Thoracic aorta (tissue), 2 donors: ENCODE measurements at regions not wholly inside any gene's neighbourhood (a gene's known extent, or its start where the extent isn't known, plus 50 kb on each side); places are given as distances from the start of the nearest gene placed in this dataset.

Experiments
- ATAC-seq: fragments of 150-250 bp; one replicate; pipeline ENCODE4 v1.8.0; 2017; ENCODE audit warnings: low read depth; ENCODE audit not compliant: insufficient number of reproducible peaks, low FRiP score
- DNase-seq: peaks from one replicate; pipeline ENCODE4 v3.0.0-alpha.2; 2020; ENCODE audit warnings: low spot score
- H3K27ac ChIP-seq, 2 donors: fragments of 200-600 bp; sonication (generic); 1 replicate in 1 of 2; 2 replicates in 1 of 2; pipeline ENCODE4 v1.5.1; 2016; ENCODE audit warnings: mild to moderate bottlenecking in 2 of 2, moderate library complexity in 2 of 2
- H3K27me3 ChIP-seq: fragments of 200-600 bp; sonication (generic); replicated peaks from 2 replicates; pipeline ENCODE4 v1.6.0; 2016; ENCODE audit warnings: mild to moderate bottlenecking; ENCODE audit not compliant: insufficient read depth
- H3K36me3 ChIP-seq: fragments of 200-600 bp; sonication (generic); one replicate; pipeline ENCODE4 v1.5.1; 2016
- H3K4me1 ChIP-seq, 2 donors: fragments of 200-600 bp; sonication (generic); 1 replicate in 1 of 2; 2 replicates in 1 of 2; pipeline versions ENCODE4 v1.5.1 to v1.6.0; 2016; ENCODE audit warnings: low read depth in 2 of 2, mild to moderate bottlenecking in 1 of 2; ENCODE audit not compliant: control insufficient read depth in 1 of 2
- H3K4me3 ChIP-seq: fragments of 200-600 bp; sonication (generic); 2 replicates; pipeline ENCODE4 v1.5.1; 2016; ENCODE audit warnings: mild to moderate bottlenecking
- H3K9me3 ChIP-seq: fragments of 200-600 bp; sonication (generic); 2 replicates; pipeline ENCODE4 v1.5.1; 2016
- CTCF ChIP-seq: fragments of 200-600 bp; sonication (generic); IDR thresholded peaks from one replicate; pipeline ENCODE4 v1.5.1; 2019; ENCODE audit warnings: antibody characterized with exemption

DNA sequence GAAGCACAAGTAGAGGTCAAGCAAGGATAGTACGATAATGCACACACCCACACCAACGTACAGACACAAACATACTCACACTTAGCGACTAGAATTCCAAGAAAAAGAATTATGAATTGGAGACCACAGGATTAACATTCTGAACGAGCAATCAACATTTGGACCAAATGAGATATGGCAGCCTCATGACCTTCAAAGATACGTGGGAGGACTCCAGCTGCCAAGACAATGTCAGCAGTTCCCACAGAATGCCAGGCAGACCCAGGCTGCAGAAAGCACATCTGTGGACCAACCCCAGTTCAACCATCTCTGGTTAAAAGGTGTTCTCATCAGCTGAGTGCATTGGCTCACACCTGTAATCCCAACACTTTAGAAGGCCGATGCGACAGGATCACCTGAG lies 187.6 kb upstream of the GRAMD2B start:
- Histone ChIP-seq H3K36me3 (no peaks in the 10 kb centered on the region), H3K27ac (no peak overlapping the region), H3K4me3 (no peak overlapping the region), H3K27me3 (no peaks in the 10 kb centered on the region), H3K4me1 (no peaks in the 10 kb centered on the region), H3K9me3 (no peaks in the 10 kb centered on the region)
- ATAC-seq (no peak), DNase-seq (no peak)
- TF ChIP-seq CTCF, result no peak

GRCh38 chr5:126236994-126237393 lies 186.2 kb upstream of the GRAMD2B start:
- no peak for TF ChIP-seq CTCF
- no peak for ATAC-seq
- H3K27me3 ChIP-seq, result no peaks in the 10 kb centered on the region
- no peak overlapping the region for H3K27ac ChIP-seq
- no peaks in the 10 kb centered on the region for H3K4me1 ChIP-seq
- no peaks in the 10 kb centered on the region for H3K36me3 ChIP-seq
- H3K4me3 ChIP-seq, result no peak overlapping the region
- H3K9me3 ChIP-seq, result no peaks in the 10 kb centered on the region
- DNase-seq, result no peak

DNA sequence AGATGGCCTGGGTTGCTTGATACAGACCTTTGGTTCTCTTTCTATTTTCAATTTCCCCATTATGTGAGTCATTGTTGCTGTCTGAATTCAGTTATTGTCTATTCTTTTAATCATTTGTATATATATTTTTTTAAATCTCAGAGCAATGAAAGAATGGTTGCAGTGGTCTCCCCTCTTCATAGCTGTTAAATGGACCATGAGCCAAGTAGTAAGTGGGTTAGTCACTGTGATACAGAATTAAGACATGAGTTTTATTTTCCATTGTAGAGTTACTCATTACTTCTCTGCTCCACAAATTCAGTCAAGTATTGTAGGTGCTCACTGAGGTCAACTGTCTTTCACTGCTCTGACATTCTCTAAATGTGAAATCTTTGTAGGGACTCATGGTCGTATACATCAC lies 174.6 kb upstream of the GRAMD2B start:
- Histone ChIP-seq H3K27me3 (no peaks in the 10 kb centered on the region), H3K36me3 (no peaks in the 10 kb centered on the region), H3K4me1 (no peaks in the 10 kb centered on the region), H3K9me3 (no peaks in the 10 kb centered on the region), H3K4me3 (no peak overlapping the region), H3K27ac (no peak overlapping the region)
- no peak for TF ChIP-seq CTCF
- ATAC-seq (no peak), DNase-seq (no peak)

- no peak overlapping the region for H3K27ac ChIP-seq
- TF ChIP-seq CTCF, result no peak
- no peaks in the 10 kb centered on the region for H3K36me3 ChIP-seq
- ATAC-seq (no peak), DNase-seq (no peak)
- no peaks in the 10 kb centered on the region for H3K27me3 ChIP-seq
- H3K9me3 ChIP-seq, result no peaks in the 10 kb centered on the region
- H3K4me3 ChIP-seq, result no peak overlapping the region
- H3K4me1 ChIP-seq, result no peaks in the 10 kb centered on the region
Measured at GRCh38 chr5:126251024-126251423, 172.2 kb upstream of the GRAMD2B start.

DNA sequence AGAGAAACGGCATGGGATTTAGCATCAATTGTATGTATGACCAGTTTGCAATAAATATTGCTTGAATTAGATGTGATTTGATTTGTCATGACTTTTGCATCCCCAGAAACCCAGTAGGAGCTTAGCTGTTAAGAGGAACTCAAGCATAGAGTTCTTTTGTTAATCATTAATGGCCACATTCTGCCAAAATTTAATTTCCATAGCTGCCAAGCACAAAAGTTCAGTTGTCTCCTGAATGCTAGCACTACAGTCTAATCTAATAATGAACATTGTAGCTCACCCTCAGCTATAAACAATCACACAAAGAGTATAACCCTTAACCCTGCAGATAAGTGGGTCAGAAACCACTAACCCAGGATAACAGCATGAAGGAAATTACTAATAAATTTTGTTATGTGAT lies 169.8 kb upstream of the GRAMD2B start:
- DNase-seq (no peak), ATAC-seq (no peak)
- no peaks in the 10 kb centered on the region for H3K9me3 ChIP-seq
- TF ChIP-seq CTCF, result no peak
- no peaks in the 10 kb centered on the region for H3K4me1 ChIP-seq
- no peaks in the 10 kb centered on the region for H3K27me3 ChIP-seq
- H3K27ac ChIP-seq, result no peak overlapping the region
- H3K4me3 ChIP-seq, result no peak overlapping the region
- no peaks in the 10 kb centered on the region for H3K36me3 ChIP-seq
